T follicular helper cell (primary cell): ENCODE measurements at regions not wholly inside any gene's neighbourhood (a gene's known extent, or its start where the extent isn't known, plus 50 kb on each side); places are given as distances from the start of the nearest gene placed in this dataset.

Source experiments
- DNase-seq: peaks from one replicate; pipeline ENCODE4 v3.0.0-alpha.2; 2020; ENCODE audit warnings: low read depth

GRCh38 chr3:159928666-159929065 is 60.0 kb upstream of the IL12A start:
- no peak for DNase-seq

GRCh38 chr3:159929171-159930141 is 59.2 kb upstream of the IL12A start:
- no peak for DNase-seq

GRCh38 chr3:159934216-159934615 is 54.4 kb upstream of the IL12A start:
- DNase-seq, result no peak

- no peak for DNase-seq
Measured at GRCh38 chr3:159936541-159936940, 52.1 kb upstream of the IL12A start.

- no peak for DNase-seq
Measured at GRCh38 chr3:159937561-159938166, 51.0 kb upstream of the IL12A start.

- DNase-seq, result no peak
Measured at GRCh38 chr3:159938714-159939113, 49.9 kb upstream of the IL12A start.
